ENCODE measurements at regions not wholly inside any gene's neighbourhood (a gene's known extent, or its start where the extent isn't known, plus 50 kb on each side); places are given as distances from the start of the nearest gene placed in this dataset.

GRCh38 chr6:118383924-118384323, 164.2 kb upstream of the PLN start:
- TF ChIP-seq BACH2 (CRISPR knock-in tag; IDR thresholded peaks at IDR 0.05; ENCODE audit: borderline replicate concordance): no peak
- no peak for TF ChIP-seq CSDC2 (CRISPR knock-in tag; IDR thresholded peaks at IDR 0.05)
- no peak for TF ChIP-seq SNAI2 (CRISPR knock-in tag; IDR thresholded peaks at IDR 0.05)
- no peak for TF ChIP-seq ARNTL (CRISPR knock-in tag; IDR thresholded peaks at IDR 0.05; ENCODE audit: borderline replicate concordance, low read depth)
- no peak for TF ChIP-seq ZFP3 (CRISPR knock-in tag; IDR thresholded peaks at IDR 0.05)
- no peak for TF ChIP-seq ZNF565 (CRISPR knock-in tag; conservative IDR thresholded peaks at IDR 0.05; ENCODE audit: low read depth)
- TF ChIP-seq OSR1 (CRISPR knock-in tag; IDR thresholded peaks at IDR 0.05): no peak
- TF ChIP-seq, protein P1, sequence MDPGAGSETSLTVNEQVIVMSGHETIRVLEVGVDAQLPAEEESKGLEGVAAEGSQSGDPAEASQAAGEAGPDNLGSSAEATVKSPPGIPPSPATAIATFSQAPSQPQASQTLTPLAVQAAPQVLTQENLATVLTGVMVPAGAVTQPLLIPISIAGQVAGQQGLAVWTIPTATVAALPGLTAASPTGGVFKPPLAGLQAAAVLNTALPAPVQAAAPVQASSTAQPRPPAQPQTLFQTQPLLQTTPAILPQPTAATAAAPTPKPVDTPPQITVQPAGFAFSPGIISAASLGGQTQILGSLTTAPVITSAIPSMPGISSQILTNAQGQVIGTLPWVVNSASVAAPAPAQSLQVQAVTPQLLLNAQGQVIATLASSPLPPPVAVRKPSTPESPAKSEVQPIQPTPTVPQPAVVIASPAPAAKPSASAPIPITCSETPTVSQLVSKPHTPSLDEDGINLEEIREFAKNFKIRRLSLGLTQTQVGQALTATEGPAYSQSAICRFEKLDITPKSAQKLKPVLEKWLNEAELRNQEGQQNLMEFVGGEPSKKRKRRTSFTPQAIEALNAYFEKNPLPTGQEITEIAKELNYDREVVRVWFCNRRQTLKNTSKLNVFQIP (CRISPR knock-in tag; IDR thresholded peaks at IDR 0.05; ENCODE audit: borderline replicate concordance, low read depth): no peak
- ATAC-seq: no peak

- no peak for ATAC-seq
- no peak for TF ChIP-seq RARB (CRISPR knock-in tag; IDR thresholded peaks at IDR 0.05)
- no peak for TF ChIP-seq TSHZ2 (CRISPR knock-in tag; IDR thresholded peaks at IDR 0.05)
- TF ChIP-seq PATZ1 (CRISPR knock-in tag; IDR thresholded peaks at IDR 0.05; ENCODE audit: borderline replicate concordance): no peak
- TF ChIP-seq ZFP3 (CRISPR knock-in tag; IDR thresholded peaks at IDR 0.05): no peak
- TF ChIP-seq ESRRG (CRISPR knock-in tag; IDR thresholded peaks at IDR 0.05): no peak
- no peak for TF ChIP-seq SNAI2 (CRISPR knock-in tag; IDR thresholded peaks at IDR 0.05)
- TF ChIP-seq, protein P2, sequence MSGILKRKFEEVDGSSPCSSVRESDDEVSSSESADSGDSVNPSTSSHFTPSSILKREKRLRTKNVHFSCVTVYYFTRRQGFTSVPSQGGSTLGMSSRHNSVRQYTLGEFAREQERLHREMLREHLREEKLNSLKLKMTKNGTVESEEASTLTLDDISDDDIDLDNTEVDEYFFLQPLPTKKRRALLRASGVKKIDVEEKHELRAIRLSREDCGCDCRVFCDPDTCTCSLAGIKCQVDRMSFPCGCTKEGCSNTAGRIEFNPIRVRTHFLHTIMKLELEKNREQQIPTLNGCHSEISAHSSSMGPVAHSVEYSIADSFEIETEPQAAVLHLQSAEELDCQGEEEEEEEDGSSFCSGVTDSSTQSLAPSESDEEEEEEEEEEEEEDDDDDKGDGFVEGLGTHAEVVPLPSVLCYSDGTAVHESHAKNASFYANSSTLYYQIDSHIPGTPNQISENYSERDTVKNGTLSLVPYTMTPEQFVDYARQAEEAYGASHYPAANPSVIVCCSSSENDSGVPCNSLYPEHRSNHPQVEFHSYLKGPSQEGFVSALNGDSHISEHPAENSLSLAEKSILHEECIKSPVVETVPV (CRISPR knock-in tag; IDR thresholded peaks at IDR 0.05): no peak
- TF ChIP-seq TCF4 (CRISPR knock-in tag; IDR thresholded peaks at IDR 0.05; ENCODE audit: borderline replicate concordance): no peak
- no peak for TF ChIP-seq TOX (CRISPR knock-in tag; IDR thresholded peaks at IDR 0.05; ENCODE audit: borderline replicate concordance)
- no peak for TF ChIP-seq ZNF70 (CRISPR knock-in tag; IDR thresholded peaks at IDR 0.05)
- no peak for TF ChIP-seq ARNTL (CRISPR knock-in tag; IDR thresholded peaks at IDR 0.05; ENCODE audit: borderline replicate concordance, low read depth)
- TF ChIP-seq CSDC2 (CRISPR knock-in tag; IDR thresholded peaks at IDR 0.05): no peak
- no peak for TF ChIP-seq OSR1 (CRISPR knock-in tag; IDR thresholded peaks at IDR 0.05)
- no peak for TF ChIP-seq PPARA (CRISPR knock-in tag; IDR thresholded peaks at IDR 0.05; ENCODE audit: borderline replicate concordance)
- TF ChIP-seq, protein P1 (CRISPR knock-in tag; IDR thresholded peaks at IDR 0.05; ENCODE audit: borderline replicate concordance, low read depth): no peak
- TF ChIP-seq ISL1 (CRISPR knock-in tag; IDR thresholded peaks at IDR 0.05): no peak
- no peak for TF ChIP-seq ZNF8 (CRISPR knock-in tag; IDR thresholded peaks at IDR 0.05)
Observed at GRCh38 chr6:118386975-118387374, 161.1 kb upstream of the PLN start.

GRCh38 chr6:118387921-118388701, 160.0 kb upstream of the PLN start:
- ATAC-seq: peak; percentile 94
- TF ChIP-seq ZNF70 (CRISPR knock-in tag; IDR thresholded peaks at IDR 0.05) (no peak), GLIS3 (CRISPR knock-in tag; IDR thresholded peaks at IDR 0.05) (no peak), ZNF565 (CRISPR knock-in tag; conservative IDR thresholded peaks at IDR 0.05; ENCODE audit: low read depth) (no peak), PATZ1 (CRISPR knock-in tag; IDR thresholded peaks at IDR 0.05; ENCODE audit: borderline replicate concordance) (peak; percentile 61; the same call in 1 of the 2 replicates), TOX (CRISPR knock-in tag; IDR thresholded peaks at IDR 0.05; ENCODE audit: borderline replicate concordance) (no peak), ZFP3 (CRISPR knock-in tag; IDR thresholded peaks at IDR 0.05) (peak; percentile 74), BACH2 (CRISPR knock-in tag; IDR thresholded peaks at IDR 0.05; ENCODE audit: borderline replicate concordance) (no peak), SNAI2 (CRISPR knock-in tag; IDR thresholded peaks at IDR 0.05) (no peak)
- TF ChIP-seq, protein P2 (CRISPR knock-in tag; IDR thresholded peaks at IDR 0.05): peak; percentile 63; the same call in 1 of the 2 replicates
- TF ChIP-seq, protein P1 (CRISPR knock-in tag; IDR thresholded peaks at IDR 0.05; ENCODE audit: borderline replicate concordance, low read depth): no peak
